KMS-11 (cell line): ENCODE measurements at regions not wholly inside any gene's neighbourhood (a gene's known extent, or its start where the extent isn't known, plus 50 kb on each side); places are given as distances from the start of the nearest gene placed in this dataset.

Source experiments
- H2AFZ ChIP-seq: fragments of 200-600 bp; sonication (generic); 2 replicates; pipeline ENCODE4 v1.6.1; 2016; ENCODE audit warnings: antibody characterized with exemption, mixed run types, low read depth
- H3K27ac ChIP-seq: fragments of 200-600 bp; sonication (generic); 2 replicates; pipeline ENCODE4 v1.6.1; 2016; ENCODE audit warnings: mild to moderate bottlenecking, mixed run types
- H3K27me3 ChIP-seq: fragments of 200-600 bp; sonication (generic); 2 replicates; pipeline ENCODE4 v1.6.1; 2017; ENCODE audit warnings: mild to moderate bottlenecking, low read depth, mixed run types, moderate library complexity; ENCODE audit not compliant: insufficient read depth
- H3K36me3 ChIP-seq: fragments of 200-600 bp; sonication (generic); 2 replicates; pipeline ENCODE4 v1.6.1; 2017; ENCODE audit warnings: mild to moderate bottlenecking, mixed run types; ENCODE audit not compliant: insufficient read depth
- H3K4me1 ChIP-seq: fragments of 200-600 bp; sonication (generic); 2 replicates; pipeline ENCODE4 v1.6.1; 2016; ENCODE audit warnings: mild to moderate bottlenecking, low read depth, mixed run types; ENCODE audit not compliant: poor library complexity, severe bottlenecking
- H3K4me2 ChIP-seq: fragments of 200-600 bp; sonication (generic); 2 replicates; pipeline ENCODE4 v1.7.0; 2016; ENCODE audit warnings: mild to moderate bottlenecking, mixed run types
- H3K4me3 ChIP-seq: fragments of 200-600 bp; sonication (generic); IDR thresholded peaks from 2 replicates; pipeline ENCODE4 v1.6.1; 2017; ENCODE audit warnings: low read depth, low read length, mixed read lengths; ENCODE audit not compliant: insufficient read depth
- H3K79me2 ChIP-seq: fragments of 200-600 bp; sonication (generic); 2 replicates; pipeline ENCODE4 v1.6.1; 2016; ENCODE audit warnings: low read depth, mixed run types; ENCODE audit not compliant: insufficient read depth
- H3K9ac ChIP-seq: fragments of 200-600 bp; sonication (generic); 2 replicates; pipeline ENCODE4 v1.6.1; 2016; ENCODE audit warnings: mild to moderate bottlenecking, mixed run types
- H4K20me1 ChIP-seq: fragments of 200-600 bp; sonication (generic); 2 replicates; pipeline ENCODE4 v1.6.1; 2016; ENCODE audit warnings: mild to moderate bottlenecking, mixed run types; ENCODE audit not compliant: insufficient read depth
- TF ChIP-seq, protein P1 (sequence below): fragments of 200-600 bp; sonication (generic); conservative IDR thresholded peaks from 2 replicates; pipeline ENCODE4 v1.6.1; 2017; ENCODE audit warnings: low read depth, mild to moderate bottlenecking, antibody characterized with exemption, low read length, moderate library complexity, mixed read lengths

DNA sequence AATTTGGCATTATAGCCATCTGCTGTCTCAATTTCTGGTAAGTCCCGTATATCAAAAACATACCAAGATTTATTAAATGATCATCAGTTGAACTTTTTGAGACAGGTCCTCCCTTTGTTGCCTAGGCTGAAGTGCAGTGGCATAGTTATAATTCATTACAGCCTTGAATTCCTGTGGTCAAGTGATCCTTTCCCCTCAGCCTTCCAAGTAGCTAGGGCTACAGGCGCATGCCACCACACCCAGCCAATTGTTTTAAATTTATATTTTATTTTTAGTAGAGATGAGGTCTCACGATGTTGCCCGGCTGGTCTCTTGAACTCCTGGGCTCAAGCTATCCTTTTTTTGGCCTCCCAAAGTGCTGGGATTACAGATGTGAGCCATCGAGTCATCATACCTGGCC is 418.9 kb downstream of the ARHGEF28 start:
- H3K27ac ChIP-seq: no peak overlapping the region
- H3K79me2 ChIP-seq: no peaks in the 10 kb centered on the region
- H3K4me3 ChIP-seq: no peak overlapping the region
- H4K20me1 ChIP-seq: no peaks in the 10 kb centered on the region
- no peak overlapping the region for H3K4me2 ChIP-seq
- no peaks in the 10 kb centered on the region for H3K36me3 ChIP-seq
- no peak overlapping the region for H2AFZ ChIP-seq
- TF ChIP-seq, protein P1, sequence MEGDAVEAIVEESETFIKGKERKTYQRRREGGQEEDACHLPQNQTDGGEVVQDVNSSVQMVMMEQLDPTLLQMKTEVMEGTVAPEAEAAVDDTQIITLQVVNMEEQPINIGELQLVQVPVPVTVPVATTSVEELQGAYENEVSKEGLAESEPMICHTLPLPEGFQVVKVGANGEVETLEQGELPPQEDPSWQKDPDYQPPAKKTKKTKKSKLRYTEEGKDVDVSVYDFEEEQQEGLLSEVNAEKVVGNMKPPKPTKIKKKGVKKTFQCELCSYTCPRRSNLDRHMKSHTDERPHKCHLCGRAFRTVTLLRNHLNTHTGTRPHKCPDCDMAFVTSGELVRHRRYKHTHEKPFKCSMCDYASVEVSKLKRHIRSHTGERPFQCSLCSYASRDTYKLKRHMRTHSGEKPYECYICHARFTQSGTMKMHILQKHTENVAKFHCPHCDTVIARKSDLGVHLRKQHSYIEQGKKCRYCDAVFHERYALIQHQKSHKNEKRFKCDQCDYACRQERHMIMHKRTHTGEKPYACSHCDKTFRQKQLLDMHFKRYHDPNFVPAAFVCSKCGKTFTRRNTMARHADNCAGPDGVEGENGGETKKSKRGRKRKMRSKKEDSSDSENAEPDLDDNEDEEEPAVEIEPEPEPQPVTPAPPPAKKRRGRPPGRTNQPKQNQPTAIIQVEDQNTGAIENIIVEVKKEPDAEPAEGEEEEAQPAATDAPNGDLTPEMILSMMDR: no peak
- no peak overlapping the region for H3K9ac ChIP-seq
- no peaks in the 10 kb centered on the region for H3K27me3 ChIP-seq
- H3K4me1 ChIP-seq: no peaks in the 10 kb centered on the region

DNA sequence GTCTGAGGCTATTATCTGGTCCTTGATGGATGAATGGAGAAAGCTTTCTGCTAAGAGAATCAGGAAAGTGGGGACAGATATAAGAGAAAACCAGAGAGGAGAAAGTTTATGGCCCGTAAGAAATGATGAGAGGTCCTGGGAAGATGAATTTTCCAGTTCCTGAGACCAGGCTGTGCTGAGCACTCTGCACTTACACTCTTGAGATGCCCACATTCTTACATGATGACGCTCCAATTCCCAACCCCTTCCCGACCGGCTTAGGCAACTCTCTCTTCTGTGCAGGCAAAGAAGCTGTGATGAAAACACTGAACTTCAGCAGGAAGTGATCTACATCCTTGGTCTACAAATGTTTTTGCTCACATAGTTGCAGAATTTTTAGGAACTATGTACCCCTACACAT is 417.0 kb downstream of the ARHGEF28 start:
- H3K27ac ChIP-seq: no peak overlapping the region
- H3K4me3 ChIP-seq: no peak overlapping the region

DNA sequence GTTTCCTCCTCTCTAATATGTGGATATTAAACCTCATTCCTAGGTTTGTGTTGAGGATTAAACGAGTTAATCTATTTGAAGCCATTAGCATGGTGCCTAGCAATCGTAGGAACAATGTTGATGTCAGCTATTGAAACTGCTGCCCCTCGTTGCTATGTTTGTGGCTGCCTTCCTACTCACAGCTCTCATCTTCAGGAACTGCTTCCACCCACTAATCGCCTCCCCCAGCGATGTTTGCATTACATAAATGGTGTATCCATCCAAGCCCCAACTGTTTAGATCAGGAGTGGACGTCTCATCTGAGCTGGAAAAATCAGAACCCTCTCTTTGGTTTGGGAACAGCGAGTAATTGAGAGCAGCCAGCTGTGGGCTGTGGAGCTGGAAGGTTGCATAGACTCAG is 416.6 kb downstream of the ARHGEF28 start:
- Histone ChIP-seq H3K27me3 (no peaks in the 10 kb centered on the region), H3K79me2 (no peaks in the 10 kb centered on the region), H2AFZ (no peak overlapping the region), H3K4me2 (no peak overlapping the region), H3K4me3 (no peak overlapping the region), H3K9ac (no peak overlapping the region), H4K20me1 (no peaks in the 10 kb centered on the region), H3K27ac (no peak overlapping the region), H3K36me3 (no peaks in the 10 kb centered on the region), H3K4me1 (no peaks in the 10 kb centered on the region)
- TF ChIP-seq, protein P1: no peak

More for the DNA sequence above, 417.0 kb downstream of the ARHGEF28 start:
- TF ChIP-seq, protein P1: no peak
- no peaks in the 10 kb centered on the region for H3K79me2 ChIP-seq
- H4K20me1 ChIP-seq: no peaks in the 10 kb centered on the region
- no peaks in the 10 kb centered on the region for H3K27me3 ChIP-seq
- H3K9ac ChIP-seq: no peak overlapping the region
- no peak overlapping the region for H3K4me2 ChIP-seq
- no peaks in the 10 kb centered on the region for H3K36me3 ChIP-seq
- no peaks in the 10 kb centered on the region for H3K4me1 ChIP-seq
- H2AFZ ChIP-seq: no peak overlapping the region

DNA sequence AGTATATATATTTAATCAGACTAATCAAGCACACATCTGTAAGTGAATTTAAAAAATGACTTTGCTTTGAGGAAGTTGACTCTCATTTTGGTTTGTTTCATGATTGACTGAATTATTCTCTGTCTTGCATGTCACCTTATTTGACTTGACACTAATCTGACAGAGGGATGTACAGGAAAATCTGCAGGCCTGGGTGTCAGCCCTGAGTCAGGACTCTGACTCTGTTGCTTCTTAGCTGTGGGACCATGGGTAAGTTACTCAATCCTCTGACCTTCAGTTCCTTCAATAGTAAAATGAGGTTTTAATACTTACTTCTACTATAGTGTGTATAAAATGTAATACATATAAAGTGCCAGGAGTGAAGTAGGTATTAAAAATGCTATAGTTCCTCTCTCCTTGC is 415.9 kb downstream of the ARHGEF28 start:
- Histone ChIP-seq H3K4me1 (no peaks in the 10 kb centered on the region), H2AFZ (no peak overlapping the region), H3K36me3 (no peaks in the 10 kb centered on the region), H3K4me2 (no peak overlapping the region), H4K20me1 (no peaks in the 10 kb centered on the region), H3K4me3 (no peak overlapping the region), H3K27ac (no peak overlapping the region), H3K27me3 (no peaks in the 10 kb centered on the region), H3K79me2 (no peaks in the 10 kb centered on the region), H3K9ac (no peak overlapping the region)
- TF ChIP-seq, protein P1: no peak
